ENCODE measurements at regions not wholly inside any gene's neighbourhood (a gene's known extent, or its start where the extent isn't known, plus 50 kb on each side); places are given as distances from the start of the nearest gene placed in this dataset.

GRCh38 chr9:104276709-104277245, 182.7 kb downstream of the SMC2 start:
- no peak overlapping the region for H3K4me3 ChIP-seq (ENCODE audit: low read depth, low read length)
- TF ChIP-seq CTCF (IDR thresholded peaks at IDR 0.05; ENCODE audit: insufficient read depth, low read depth, low read length), result no peak
- peak; percentile 3 for DNase-seq (ENCODE audit: low read depth)

- no peak for DNase-seq (ENCODE audit: low read depth)
- H3K4me3 ChIP-seq (ENCODE audit: low read depth, low read length), result no peak overlapping the region
- no peak for TF ChIP-seq CTCF (IDR thresholded peaks at IDR 0.05; ENCODE audit: insufficient read depth, low read depth, low read length)
These were observed 184.9 kb downstream of the SMC2 start for GRCh38 chr9:104278929-104279496.

GRCh38 chr9:104279535-104280177, 185.5 kb downstream of the SMC2 start:
- no peak for TF ChIP-seq CTCF (IDR thresholded peaks at IDR 0.05; ENCODE audit: insufficient read depth, low read depth, low read length)
- DNase-seq (ENCODE audit: low read depth), result peak; percentile 7
- no peak overlapping the region for H3K4me3 ChIP-seq (ENCODE audit: low read depth, low read length)

- DNase-seq (ENCODE audit: low read depth), result no peak
- no peak for TF ChIP-seq CTCF (IDR thresholded peaks at IDR 0.05; ENCODE audit: insufficient read depth, low read depth, low read length)
- no peak overlapping the region for H3K4me3 ChIP-seq (ENCODE audit: low read depth, low read length)
These were observed 186.1 kb downstream of the SMC2 start for GRCh38 chr9:104280178-104280560.

- TF ChIP-seq CTCF (IDR thresholded peaks at IDR 0.05; ENCODE audit: insufficient read depth, low read depth, low read length), result no peak
- DNase-seq (ENCODE audit: low read depth), result no peak
- no peak overlapping the region for H3K4me3 ChIP-seq (ENCODE audit: low read depth, low read length)
These were observed 186.6 kb downstream of the SMC2 start for GRCh38 chr9:104280711-104281110.

- no peak for DNase-seq (ENCODE audit: low read depth)
- no peak for TF ChIP-seq CTCF (IDR thresholded peaks at IDR 0.05; ENCODE audit: insufficient read depth, low read depth, low read length)
- no peak overlapping the region for H3K4me3 ChIP-seq (ENCODE audit: low read depth, low read length)
These were observed 192.1 kb downstream of the SMC2 start for GRCh38 chr9:104286187-104286586.

Measured in fibroblast of villous mesenchyme (primary cell).